HCT116 (cell line): ENCODE measurements at regions not wholly inside any gene's neighbourhood (a gene's known extent, or its start where the extent isn't known, plus 50 kb on each side); places are given as distances from the start of the nearest gene placed in this dataset.

Source experiments
- ATAC-seq: fragments of 200-7000 bp; cut with Tn5 transposase; 2 replicates; pipeline ENCODE4 v1.9.1; 2020; ENCODE audit warnings: mild to moderate bottlenecking, moderate library complexity
- BruUV-seq: library from RNA; stranded (reverse); fragments of 400-500 nt; replicated peaks from 2 replicates; lab custom pipeline; 2021; lab: Mats Ljungman, UMichigan
- CTCF ChIA-PET: fragments of 300-600 bp; sonication (Branson Sonifier 250); formaldehyde crosslinking; loops from one replicate; lab custom pipeline; 2021; ENCODE audit warnings: antibody characterized with exemption; lab: Charles Lee
- POLR2A ChIA-PET: fragments of 300-600, 350-600 bp; sonication (Branson Sonifier 250); formaldehyde crosslinking; loops from one replicate; lab custom pipeline; 2021; ENCODE audit warnings: antibody characterized with exemption; lab: Charles Lee
- RAD21 ChIA-PET, 2 experiments: fragments of 300-600 bp; sonication (Branson Sonifier 250); formaldehyde crosslinking; loops; one replicate each; lab custom pipeline; 2023; ENCODE audit warnings: low total read pairs in 2 of 2; ENCODE audit not compliant: uncharacterized antibody in 2 of 2, unreplicated experiment in 2 of 2, low non-redundant PET in 1 of 2; lab: Charles Lee
- DNase-seq: peaks from one replicate; pipeline ENCODE4 v3.0.0-alpha.2; 2010; ENCODE audit warnings: low read depth, low spot score
- H2AFZ ChIP-seq: fragments of 200-600 bp; shearing (Covaris generic), sonication (generic); 2 replicates; pipeline ENCODE4 v1.6.1; 2017; ENCODE audit warnings: low read depth, mixed run types, mixed read lengths, antibody characterized with exemption, low read length; ENCODE audit not compliant: poor library complexity, severe bottlenecking
- H3K27ac ChIP-seq: 2 replicates; pipeline ENCODE4 v1.5.1; 2012; ENCODE audit warnings: low read depth, low read length
- H3K27me3 ChIP-seq: fragments of 200-600 bp; sonication (generic); 2 replicates; pipeline ENCODE4 v1.6.1; 2016; ENCODE audit warnings: mixed run types, low read length, mixed read lengths; ENCODE audit not compliant: insufficient read depth
- H3K36me3 ChIP-seq, 2 experiments: fragments of 200-500 bp in 1 of 2; fragments of 200-600 bp in 1 of 2; sonication (Bioruptor generic) in 1 of 2; sonication (generic) in 1 of 2; 2 replicates each; pipeline versions ENCODE4 v1.5.1 to v1.6.1; 2014 to 2016; ENCODE audit warnings: low read length in 2 of 2, inconsistent platforms in 1 of 2, mixed read lengths in 1 of 2, mixed run types in 1 of 2; ENCODE audit not compliant: insufficient read depth in 2 of 2, control insufficient read depth in 1 of 2
- H3K4me1 ChIP-seq, 2 experiments: fragments of 200-600 bp in 1 of 2; sonication (generic) in 1 of 2; 2 replicates each; pipeline versions ENCODE4 v1.5.1 to v1.6.1; 2012 to 2017; ENCODE audit warnings: low read length in 2 of 2, inconsistent platforms in 1 of 2, mild to moderate bottlenecking in 1 of 2, mixed read lengths in 1 of 2, mixed run types in 1 of 2, moderate library complexity in 1 of 2; ENCODE audit not compliant: insufficient read depth in 2 of 2, control insufficient read depth in 1 of 2
- H3K4me2 ChIP-seq: fragments of 200-600 bp; sonication (generic); 2 replicates; pipeline ENCODE4 v1.6.1; 2017; ENCODE audit warnings: mixed run types, low read length, mixed read lengths
- H3K4me3 ChIP-seq, 2 experiments: fragments of 200-600 bp in 1 of 2; sonication (generic) in 1 of 2; replicated peaks in 1 of 2; 2 replicates each; pipeline ENCODE4 v1.5.1; 2011 to 2016; ENCODE audit warnings: low read length in 2 of 2, control low read depth in 1 of 2, low read depth in 1 of 2, mild to moderate bottlenecking in 1 of 2, mixed read lengths in 1 of 2, mixed run types in 1 of 2
- H3K79me2 ChIP-seq: fragments of 200-600 bp; sonication (generic); 2 replicates; pipeline ENCODE4 v1.6.1; 2017; ENCODE audit warnings: mild to moderate bottlenecking, mixed run types, low read length, moderate library complexity, mixed read lengths; ENCODE audit not compliant: insufficient read depth
- H3K9ac ChIP-seq: fragments of 200-600 bp; sonication (generic); 2 replicates; pipeline ENCODE4 v1.6.1; 2016; ENCODE audit warnings: low read length, mixed read lengths
- H3K9me2 ChIP-seq: fragments of 200-600 bp; sonication (generic), shearing (Covaris generic); 2 replicates; pipeline ENCODE4 v1.6.1; 2017; ENCODE audit warnings: mixed run types, mild to moderate bottlenecking, moderate library complexity; ENCODE audit not compliant: insufficient read depth
- H3K9me3 ChIP-seq, 2 experiments: fragments of 200-500 bp in 1 of 2; fragments of 200-600 bp in 1 of 2; sonication (Bioruptor generic) in 1 of 2; sonication (generic) in 1 of 2; 2 replicates each; pipeline ENCODE4 v1.6.1; 2014 to 2017; ENCODE audit warnings: low read length in 2 of 2, mixed read lengths in 2 of 2, inconsistent platforms in 1 of 2, low read depth in 1 of 2, mild to moderate bottlenecking in 1 of 2, mixed run types in 1 of 2, moderate library complexity in 1 of 2; ENCODE audit not compliant: control insufficient read depth in 1 of 2, insufficient read depth in 1 of 2
- H4K20me1 ChIP-seq: fragments of 200-600 bp; sonication (generic), shearing (Covaris generic); 2 replicates; pipeline ENCODE4 v1.6.1; 2017; ENCODE audit warnings: mixed run types, mild to moderate bottlenecking, moderate library complexity; ENCODE audit not compliant: insufficient read depth
- CEBPB ChIP-seq: IDR thresholded peaks from 2 replicates; pipeline ENCODE4 v1.6.1; 2012; ENCODE audit warnings: low read depth
- CTCF ChIP-seq, 3 experiments: fragments of 200-600 bp in 1 of 3; sonication (generic) in 1 of 3; IDR thresholded peaks in 2 of 3; conservative IDR thresholded peaks in 1 of 3; 2 replicates each; pipeline ENCODE4 v1.5.1; 2012 to 2017; ENCODE audit warnings: low read depth in 2 of 3, low read length in 2 of 3, antibody characterized with exemption in 1 of 3, borderline replicate concordance in 1 of 3, control low read depth in 1 of 3, mild to moderate bottlenecking in 1 of 3, mixed read lengths in 1 of 3, mixed run types in 1 of 3, moderate library complexity in 1 of 3; ENCODE audit not compliant: insufficient read depth in 1 of 3
- EGR1 ChIP-seq: IDR thresholded peaks from 2 replicates; pipeline ENCODE4 v1.6.1; 2012; ENCODE audit warnings: low read depth
- ELF1 ChIP-seq: IDR thresholded peaks from 2 replicates; pipeline ENCODE4 v1.6.1; 2012; ENCODE audit warnings: low read depth, borderline replicate concordance
- EZH2 ChIP-seq: fragments of 200-600 bp; sonication (generic); IDR thresholded peaks from 2 replicates; pipeline ENCODE4 v1.6.1; 2017; ENCODE audit warnings: antibody characterized with exemption, mixed run types
- FOSL1 ChIP-seq: IDR thresholded peaks from 2 replicates; pipeline ENCODE4 v1.6.1; 2012; ENCODE audit warnings: low read depth
- JUND ChIP-seq: IDR thresholded peaks from 2 replicates; pipeline ENCODE4 v1.6.1; 2012
- MAX ChIP-seq: IDR thresholded peaks from 2 replicates; pipeline ENCODE4 v1.6.1; 2012
- POLR2A ChIP-seq: IDR thresholded peaks from 2 replicates; pipeline ENCODE4 v1.7.0; 2011; ENCODE audit warnings: borderline replicate concordance; ENCODE audit not compliant: insufficient read depth, insufficient read length; ENCODE audit errors: extremely low read depth
- REST ChIP-seq: IDR thresholded peaks from 2 replicates; pipeline ENCODE4 v1.6.1; 2012; ENCODE audit warnings: low read depth
- SIN3A ChIP-seq: IDR thresholded peaks from 2 replicates; pipeline ENCODE4 v1.6.1; 2012; ENCODE audit warnings: low read depth
- SP1 ChIP-seq: IDR thresholded peaks from 2 replicates; pipeline ENCODE4 v1.6.1; 2012; ENCODE audit warnings: low read depth
- SRF ChIP-seq: IDR thresholded peaks from 2 replicates; pipeline ENCODE4 v1.6.1; 2012; ENCODE audit warnings: low read depth
- YY1 ChIP-seq: IDR thresholded peaks from 2 replicates; pipeline ENCODE4 v1.6.1; 2011; ENCODE audit warnings: low read length, low read depth, moderate library complexity, mild to moderate bottlenecking; ENCODE audit not compliant: insufficient replicate concordance; ENCODE audit errors: extremely low read depth
- ZBTB33 ChIP-seq: IDR thresholded peaks from 2 replicates; pipeline ENCODE4 v1.6.1; 2011; ENCODE audit warnings: mild to moderate bottlenecking, low read length, moderate library complexity; ENCODE audit not compliant: insufficient replicate concordance; ENCODE audit errors: extremely low read depth
- ZFX ChIP-seq: fragments of 450-650 bp; IDR thresholded peaks from 2 replicates; pipeline ENCODE4 v1.6.1; 2017
- ZNF274 ChIP-seq: fragments of 200-500 bp; sonication (Bioruptor generic); IDR thresholded peaks from 2 replicates; pipeline ENCODE4 v1.6.1; 2014; ENCODE audit warnings: mild to moderate bottlenecking, low read depth, low read length, inconsistent platforms
- intact Hi-C: fragments of 100-400 bp; cut with micrococcal nuclease; formaldehyde crosslinking; loops from 2 replicates; pipeline ENCODE4 v1.10.0; 2022

- Histone ChIP-seq H3K27ac (no peak overlapping the region), H2AFZ (no peak overlapping the region), H3K9ac (no peak overlapping the region), H3K4me1 (no peaks in the 10 kb centered on the region), H3K36me3 (no peaks in the 10 kb centered on the region), H3K79me2 (no peaks in the 10 kb centered on the region), H4K20me1 (no peaks in the 10 kb centered on the region), H3K4me2 (no peak overlapping the region), H3K4me3 (no peak overlapping the region), H3K27me3 (peaks cover 37% of the 10 kb centered on the region), H3K9me3 (no peaks in the 10 kb centered on the region), H3K9me2 (no peaks in the 10 kb centered on the region)
- TF ChIP-seq EZH2 (no peak), CEBPB (no peak), REST (no peak), ZFX (no peak), SRF (no peak), CTCF (IDR thresholded peaks at IDR 0.05 in 2 of 3, conservative IDR thresholded peaks at IDR 0.05 in 1 of 3; ENCODE audit: borderline replicate concordance in 1 of 3, insufficient read depth in 1 of 3, low read depth in 2 of 3, low read length in 2 of 3) (no peak), ZNF274 (no peak), MAX (no peak), EGR1 (no peak), ELF1 (no peak), POLR2A (no peak), FOSL1 (no peak), SP1 (no peak), JUND (no peak), YY1 (no peak), SIN3A (no peak), ZBTB33 (no peak)
- DNase-seq (no peak), ATAC-seq (no peak)
- ChIA-PET POLR2A (no interaction called here), CTCF (no interaction called here), RAD21 (no interaction called here)
- BruUV-seq: no TSS peak
- intact Hi-C loops: no loop called here
Measured at GRCh38 chr15:81851325-81851724, 194.5 kb downstream of the MEX3B start.
